Colonic mucosa (tissue), 4 donors: ENCODE measurements at regions not wholly inside any gene's neighbourhood (a gene's known extent, or its start where the extent isn't known, plus 50 kb on each side); places are given as distances from the start of the nearest gene placed in this dataset.

ENCODE experiments used
- DNase-seq: peaks from one replicate; pipeline ENCODE4 v3.0.0-alpha.2; 2020
- H3K27ac ChIP-seq: fragments of 200-600 bp; one replicate; pipeline ENCODE4 v1.8.0; 2021
- H3K27me3 ChIP-seq: fragments of 200-600 bp; one replicate; pipeline ENCODE4 v1.8.0; 2021
- H3K36me3 ChIP-seq: fragments of 200-600 bp; one replicate; pipeline ENCODE4 v1.8.0; 2021
- H3K4me1 ChIP-seq: fragments of 200-600 bp; one replicate; pipeline ENCODE4 v1.8.0; 2021; ENCODE audit warnings: mild to moderate bottlenecking
- H3K4me3 ChIP-seq: fragments of 200-600 bp; one replicate; pipeline ENCODE4 v1.8.0; 2021
- H3K9ac ChIP-seq, 2 donors: one replicate each; pipeline ENCODE4 v1.7.0; 2013; ENCODE audit warnings: control low read depth in 2 of 2, low read depth in 2 of 2, low read length in 2 of 2
- H3K9me3 ChIP-seq: fragments of 200-600 bp; one replicate; pipeline ENCODE4 v1.8.0; 2021
- CTCF ChIP-seq: fragments of 200-600 bp; IDR thresholded peaks from one replicate; pipeline ENCODE4 v1.8.0; 2022; ENCODE audit warnings: antibody characterized with exemption, mild to moderate bottlenecking
- intact Hi-C: fragments of 100-400 bp; cut with DNase I; formaldehyde crosslinking; loops from one replicate; pipeline ENCODE4 v1.14.1; 2022
- donor health status: healthy.
- donor health status: DM: no; HTN: no; CAD: no.
- donor health status: DM: no; HTN: no; CAD: no.

- no peaks in the 10 kb centered on the region for H3K36me3 ChIP-seq
- intact Hi-C loops: no loop called here
- no peak for TF ChIP-seq CTCF
Measured at GRCh38 chr18:77905449-77906055, 655.9 kb downstream of the GALR1 start.

GRCh38 chr18:77906103-77906892 lies 656.6 kb downstream of the GALR1 start:
- no peak overlapping the region for H3K4me3 ChIP-seq
- intact Hi-C loops: no loop called here
- no peak for DNase-seq
- H3K27ac ChIP-seq: no peak overlapping the region
- H3K36me3 ChIP-seq: no peaks in the 10 kb centered on the region
- no peaks in the 10 kb centered on the region for H3K9me3 ChIP-seq
- no peaks in the 10 kb centered on the region for H3K4me1 ChIP-seq
- TF ChIP-seq CTCF: no peak
- H3K27me3 ChIP-seq: no peaks in the 10 kb centered on the region
- H3K9ac ChIP-seq: no peak overlapping the region

More at GRCh38 chr18:77905449-77906055, 655.9 kb downstream of the GALR1 start:
- Histone ChIP-seq H3K4me3 (no peak overlapping the region), H3K27me3 (no peaks in the 10 kb centered on the region), H3K9me3 (no peaks in the 10 kb centered on the region), H3K4me1 (no peaks in the 10 kb centered on the region), H3K9ac (no peak overlapping the region), H3K27ac (no peak overlapping the region)
- DNase-seq: no peak

- H3K9me3 ChIP-seq: no peaks in the 10 kb centered on the region
- no peaks in the 10 kb centered on the region for H3K36me3 ChIP-seq
- H3K4me1 ChIP-seq: no peaks in the 10 kb centered on the region
- H3K4me3 ChIP-seq: no peak overlapping the region
- no peaks in the 10 kb centered on the region for H3K27me3 ChIP-seq
- no peak for DNase-seq
- no peak overlapping the region for H3K27ac ChIP-seq
- intact Hi-C loops: no loop called here
- no peak for TF ChIP-seq CTCF
- H3K9ac ChIP-seq: no peak overlapping the region
Measured at GRCh38 chr18:77910347-77910746, 660.7 kb downstream of the GALR1 start.

- intact Hi-C loops: no loop called here
- Histone ChIP-seq H3K9me3 (no peaks in the 10 kb centered on the region), H3K36me3 (no peaks in the 10 kb centered on the region), H3K27me3 (no peaks in the 10 kb centered on the region), H3K27ac (no peak overlapping the region), H3K4me1 (no peaks in the 10 kb centered on the region), H3K9ac (no peak overlapping the region), H3K4me3 (no peak overlapping the region)
- no peak for DNase-seq
- no peak for TF ChIP-seq CTCF
Measured at GRCh38 chr18:77911971-77912605, 662.4 kb downstream of the GALR1 start.

- intact Hi-C loops: no loop called here
Measured at GRCh38 chr18:77918730-77919129, 669.1 kb downstream of the GALR1 start.

More at GRCh38 chr18:77918730-77919129, 669.1 kb downstream of the GALR1 start:
- no peaks in the 10 kb centered on the region for H3K27me3 ChIP-seq
- no peak for TF ChIP-seq CTCF
- H3K27ac ChIP-seq: no peak overlapping the region
- no peaks in the 10 kb centered on the region for H3K36me3 ChIP-seq
- no peak overlapping the region for H3K9ac ChIP-seq
- no peaks in the 10 kb centered on the region for H3K4me1 ChIP-seq
- H3K4me3 ChIP-seq: no peak overlapping the region
- H3K9me3 ChIP-seq: no peaks in the 10 kb centered on the region
- no peak for DNase-seq
